NCI-H1092 treated with DMSO at 0.1 percent for 48 hours (cell line): ENCODE measurements at regions not wholly inside any gene's neighbourhood (a gene's known extent, or its start where the extent isn't known, plus 50 kb on each side); places are given as distances from the start of the nearest gene placed in this dataset.
A peak's percentile ranks its signal among the peaks of the same experiment; 100 is the strongest.

Experiments
- DNase-seq: peaks from one replicate; lab custom pipeline; 2025; lab: John Stamatoyannopoulos, UW

DNA sequence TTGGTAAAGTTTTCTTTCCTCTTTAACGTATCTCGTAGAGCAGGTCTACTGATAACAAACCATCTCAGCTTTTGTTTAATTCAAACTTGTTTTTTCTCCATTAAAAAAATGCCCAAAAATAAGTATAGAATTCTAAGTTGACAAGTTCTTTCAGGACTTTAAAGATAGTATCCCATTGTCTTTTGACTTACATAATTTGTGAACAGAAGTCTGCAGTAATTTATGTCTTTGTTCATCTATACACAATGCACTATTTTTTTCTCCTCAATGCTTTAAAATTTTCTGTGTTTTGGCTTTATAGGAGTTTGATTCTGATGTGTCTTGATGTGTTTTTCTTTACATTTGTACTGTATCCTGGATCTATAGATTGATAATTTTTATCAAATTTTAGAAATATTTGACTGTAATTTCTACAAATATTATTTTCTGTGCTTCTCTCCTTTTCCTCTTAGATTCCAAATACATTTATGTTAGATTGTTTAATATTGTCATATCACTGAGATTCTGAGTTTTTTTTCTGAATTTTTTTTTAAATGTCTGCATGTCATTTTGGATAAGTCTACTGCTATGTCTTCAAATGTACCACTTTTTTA, 143.3 kb downstream of the FTCDNL1 start:
- no peak for DNase-seq

DNA sequence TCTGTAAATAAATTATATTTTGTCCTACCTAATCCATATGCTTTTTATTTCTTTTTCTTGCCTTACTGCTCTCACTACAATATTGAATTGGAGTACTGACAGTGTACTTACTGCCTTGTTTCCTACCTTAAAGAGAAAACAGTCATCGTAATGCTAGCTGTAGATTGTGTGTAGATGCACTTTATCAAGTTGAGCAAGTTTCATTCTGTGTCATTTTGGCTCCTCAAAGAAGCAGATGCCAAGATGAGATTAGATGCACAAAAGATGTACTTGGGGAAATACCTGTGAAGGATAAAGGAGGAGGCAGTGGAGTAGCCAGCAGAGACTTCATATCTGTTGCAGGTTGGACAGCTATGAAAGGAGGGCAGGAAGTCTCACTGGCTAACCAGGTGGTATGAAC, 145.5 kb downstream of the FTCDNL1 start:
- DNase-seq: no peak

DNA sequence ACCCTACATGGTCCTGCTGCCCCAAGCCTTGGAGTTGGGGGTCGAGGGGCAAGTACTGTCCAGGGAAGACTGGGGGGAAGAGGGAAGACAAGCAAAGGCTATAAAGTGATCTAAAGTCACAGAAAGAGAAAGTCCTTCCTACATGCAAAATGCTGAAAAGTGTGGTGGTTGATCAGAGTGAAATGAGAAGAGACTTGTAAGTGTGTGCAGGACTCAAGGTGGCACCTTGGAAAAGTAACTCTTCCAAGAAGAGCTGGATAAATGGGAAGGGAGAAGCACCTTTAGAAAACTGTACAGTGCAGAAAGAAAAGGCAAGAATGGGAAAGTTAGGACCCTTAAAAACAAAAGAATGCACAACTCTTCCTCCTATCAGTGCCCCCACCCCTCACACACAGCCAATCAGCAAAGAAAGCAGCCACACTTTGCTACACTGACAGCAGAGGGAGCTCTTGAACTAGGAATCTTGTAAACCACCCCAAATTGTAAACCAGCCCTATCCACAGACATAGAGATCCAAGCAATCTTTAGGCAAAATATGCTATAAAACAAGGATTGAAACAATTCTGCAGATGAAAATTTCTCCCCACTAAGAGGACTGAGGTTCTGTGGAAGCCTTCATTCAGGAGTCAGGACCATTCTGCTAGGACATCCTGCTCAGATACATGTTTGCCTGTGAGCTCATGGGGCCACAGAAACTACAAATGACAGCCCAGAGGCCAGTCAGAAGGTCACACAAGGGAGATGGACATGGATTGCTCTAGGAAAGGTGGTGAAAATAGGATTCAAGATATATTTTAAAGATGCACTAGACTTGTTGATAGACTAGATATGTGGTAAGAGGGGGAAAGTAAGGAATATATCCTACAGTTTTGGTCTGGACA, 146.4 kb downstream of the FTCDNL1 start:
- peak; percentile 32 for DNase-seq

GRCh38 chr2:199703199-199703598, 147.8 kb downstream of the FTCDNL1 start:
- no peak for DNase-seq

GRCh38 chr2:199697469-199697868, 153.5 kb downstream of the FTCDNL1 start:
- no peak for DNase-seq

- DNase-seq: no peak
Measured at GRCh38 chr2:199696048-199696447, 154.9 kb downstream of the FTCDNL1 start.

- no peak for DNase-seq
Measured at GRCh38 chr2:199693861-199694260, 157.1 kb downstream of the FTCDNL1 start.

GRCh38 chr2:199692489-199692888, 158.5 kb downstream of the FTCDNL1 start:
- DNase-seq: peak; percentile 84

GRCh38 chr2:199690225-199690624, 160.8 kb downstream of the FTCDNL1 start:
- DNase-seq: no peak

DNA sequence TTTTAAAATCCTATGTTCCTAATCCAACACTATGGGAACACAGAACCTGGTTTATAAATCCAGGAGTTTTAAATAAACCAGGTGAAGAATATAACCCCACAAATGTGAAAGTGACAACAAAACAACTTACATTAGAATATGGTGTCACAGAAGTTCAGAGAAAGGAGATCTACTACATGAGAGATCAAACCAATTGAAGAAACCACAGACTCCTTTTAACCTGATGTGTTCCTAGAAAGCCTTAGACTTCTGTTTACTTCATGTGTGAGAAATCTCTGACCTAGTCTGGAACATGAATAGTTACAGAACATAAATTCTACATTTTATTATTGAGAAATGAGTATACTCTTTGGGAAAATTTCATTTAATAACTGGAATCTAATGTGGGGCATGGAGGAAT, 165.3 kb downstream of the FTCDNL1 start:
- no peak for DNase-seq

DNA sequence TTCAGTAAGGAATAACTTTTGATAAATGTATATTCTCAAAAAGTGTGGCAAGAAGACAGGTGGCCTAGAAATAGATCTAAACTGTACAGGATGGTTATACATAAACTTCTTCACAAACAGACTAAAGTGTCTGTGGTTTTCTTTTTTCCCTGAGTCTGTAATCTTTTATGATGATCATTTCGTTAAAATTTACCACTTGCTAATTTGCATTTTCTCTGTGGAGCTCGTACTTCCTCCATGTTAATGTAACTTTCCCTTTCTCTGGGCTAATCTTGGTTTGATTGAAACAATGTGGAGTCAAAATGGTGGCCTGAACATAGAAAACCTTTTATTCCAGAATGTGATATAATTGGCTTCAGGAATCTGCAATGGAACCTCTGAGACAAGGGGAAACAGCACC, 166.2 kb downstream of the FTCDNL1 start:
- no peak for DNase-seq

DNA sequence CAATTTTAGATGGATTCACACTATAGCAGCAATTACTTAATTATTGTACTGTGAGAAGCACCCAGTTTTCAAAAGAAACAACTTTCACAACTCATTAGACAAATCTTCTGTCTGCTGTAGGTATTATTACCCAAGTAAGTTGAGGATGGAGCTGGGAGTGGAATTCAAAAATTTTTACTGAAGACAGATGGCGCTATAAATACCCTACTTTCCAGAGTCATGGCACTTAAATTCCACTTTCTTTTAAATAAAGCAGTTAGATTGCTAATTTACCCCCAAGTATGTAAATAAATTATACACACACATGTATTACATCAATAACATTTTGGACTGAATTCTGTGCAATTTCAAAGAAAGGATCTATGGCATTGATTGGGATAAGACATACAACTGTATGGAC, 166.8 kb downstream of the FTCDNL1 start:
- DNase-seq: no peak

DNA sequence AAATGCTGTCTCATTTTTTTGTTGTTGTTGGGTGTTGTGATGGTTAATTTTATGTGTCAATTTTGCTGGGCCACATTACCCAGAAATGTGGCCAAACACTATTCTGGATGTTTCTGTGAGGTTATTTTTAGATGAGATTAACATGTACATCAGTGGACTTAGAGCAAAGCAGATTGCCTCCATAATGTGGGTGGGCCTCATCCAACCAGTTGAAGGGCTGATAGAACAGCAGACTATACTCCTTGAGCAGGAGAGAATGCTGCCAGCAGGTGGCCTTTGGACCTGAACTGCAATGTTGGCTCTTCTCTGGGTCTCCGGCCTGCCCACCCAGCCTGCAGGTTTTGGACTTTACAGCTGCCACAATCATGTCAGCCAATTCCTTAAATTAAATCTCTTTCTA, 169.0 kb downstream of the FTCDNL1 start:
- no peak for DNase-seq

DNA sequence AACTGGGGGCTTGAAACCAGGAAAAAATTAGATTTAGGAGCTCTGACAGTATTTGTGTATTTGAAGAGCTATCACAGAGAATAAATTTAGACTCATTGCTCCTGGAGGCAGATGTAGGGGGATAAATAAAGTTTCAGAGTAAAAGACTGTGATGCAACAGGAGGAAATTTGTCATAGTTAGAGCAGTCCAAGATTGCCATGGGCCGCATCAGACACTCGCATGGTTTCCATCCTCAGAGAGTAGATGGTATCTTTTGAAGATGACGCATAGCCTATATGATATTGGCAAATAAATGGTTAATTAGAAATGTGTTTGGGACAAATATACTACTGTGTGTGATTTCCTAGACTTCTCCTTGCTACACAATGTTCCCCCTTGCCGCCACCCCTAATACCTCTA, 170.5 kb downstream of the FTCDNL1 start:
- DNase-seq: no peak

GRCh38 chr2:199679883-199680282, 171.1 kb downstream of the FTCDNL1 start:
- DNase-seq: peak; percentile 3

GRCh38 chr2:199677881-199678280, 173.1 kb downstream of the FTCDNL1 start:
- no peak for DNase-seq

- no peak for DNase-seq
Measured at GRCh38 chr2:199668645-199669044, 182.3 kb downstream of the FTCDNL1 start.

DNA sequence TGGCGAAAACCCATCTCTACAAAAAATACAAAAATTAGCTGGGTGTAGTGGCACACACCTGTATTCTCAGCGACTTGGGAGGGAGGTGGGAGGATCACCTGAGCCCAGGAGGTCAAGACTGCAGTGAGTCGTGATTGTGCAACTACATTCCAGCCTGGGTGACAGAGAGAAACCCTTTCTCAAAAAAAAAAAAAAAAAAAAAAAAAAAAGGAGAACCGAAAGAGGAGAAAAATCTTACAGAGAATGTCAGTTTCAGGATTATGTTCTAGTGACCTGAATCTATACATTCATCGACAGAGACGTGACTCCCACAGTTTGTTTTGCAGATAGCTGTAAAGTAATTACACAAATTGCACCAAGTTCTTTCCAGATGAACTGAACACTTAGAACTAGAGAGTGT, 187.8 kb downstream of the FTCDNL1 start:
- DNase-seq: no peak

GRCh38 chr2:199662255-199662654, 188.7 kb downstream of the FTCDNL1 start:
- no peak for DNase-seq

DNA sequence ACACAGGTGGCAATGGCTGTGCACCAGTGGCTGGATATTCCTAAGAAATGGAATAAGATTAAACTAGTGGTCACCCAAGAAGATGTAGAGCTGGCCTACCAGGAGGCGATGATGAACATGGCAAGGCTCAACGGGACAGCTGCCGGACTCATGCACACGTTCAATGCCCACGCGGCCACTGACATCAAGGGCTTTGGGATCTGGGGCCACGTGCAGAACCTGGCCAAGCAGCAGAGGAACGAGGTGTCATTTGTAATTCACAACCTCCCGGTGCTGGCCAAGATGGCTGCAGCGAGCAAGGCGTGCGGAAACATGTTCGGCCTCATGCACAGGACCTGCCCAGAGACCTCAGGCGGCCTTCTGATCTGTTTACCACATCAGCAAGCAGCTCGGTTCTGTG, 190.8 kb downstream of the FTCDNL1 start:
- no peak for DNase-seq

DNA sequence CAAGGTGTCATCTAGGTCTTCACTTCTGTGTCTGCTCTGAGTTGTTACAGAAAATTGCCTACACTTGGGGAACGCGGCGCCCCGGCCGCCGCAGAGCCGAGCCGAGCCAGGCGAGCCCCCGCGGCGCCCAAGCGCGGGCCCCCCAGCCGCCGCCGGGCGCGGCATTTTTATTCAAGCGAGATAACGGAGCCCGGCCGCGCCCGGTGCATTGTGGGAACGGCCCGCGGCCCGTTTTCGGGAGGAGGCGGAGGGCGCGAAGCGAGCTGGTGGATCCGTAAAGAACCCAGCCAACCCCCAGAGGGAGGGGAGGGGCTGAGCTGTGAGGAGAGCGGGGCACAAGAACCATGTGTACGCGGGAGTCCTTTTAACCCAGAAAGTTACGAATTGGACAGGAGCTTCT, 191.8 kb downstream of the FTCDNL1 start:
- DNase-seq: no peak

GRCh38 chr2:199646439-199646838, 188.7 kb upstream of the SATB2 start:
- no peak for DNase-seq

- peak; percentile 6 for DNase-seq
Measured at GRCh38 chr2:199631129-199631528, 173.4 kb upstream of the SATB2 start.

- no peak for DNase-seq
Measured at GRCh38 chr2:199629301-199629700, 171.6 kb upstream of the SATB2 start.
